NCI-H2227 (cell line): ENCODE measurements at regions not wholly inside any gene's neighbourhood (a gene's known extent, or its start where the extent isn't known, plus 50 kb on each side); places are given as distances from the start of the nearest gene placed in this dataset.
"Not testable (repeated sequence)": the region's sequence is repeated elsewhere in the genome, so short reads cannot be mapped to it uniquely, and the experiment has no call there.

Experiments used
- DNase-seq: peaks from one replicate; lab custom pipeline; 2025; ENCODE audit not compliant: unreplicated experiment; lab: John Stamatoyannopoulos, UW

DNA sequence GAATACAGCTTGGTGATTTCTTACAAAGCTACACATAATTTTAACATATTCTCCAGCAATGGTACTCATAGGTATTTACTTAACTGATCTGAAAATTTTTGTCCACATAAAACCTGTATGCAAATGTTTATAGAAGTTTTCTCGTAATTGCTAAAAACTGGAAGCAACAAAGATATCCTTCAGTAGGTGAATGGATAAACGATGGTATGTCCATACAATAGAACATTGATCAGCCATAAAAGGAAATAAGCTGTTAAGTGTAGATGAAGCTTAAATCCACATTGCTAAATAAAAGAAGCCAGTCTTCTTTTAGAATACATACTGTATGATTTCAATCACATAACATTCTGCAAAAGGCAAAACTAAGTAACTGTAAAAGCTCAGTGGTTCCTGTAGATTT, 224.8 kb upstream of the DPYD start:
- DNase-seq = no peak

DNA sequence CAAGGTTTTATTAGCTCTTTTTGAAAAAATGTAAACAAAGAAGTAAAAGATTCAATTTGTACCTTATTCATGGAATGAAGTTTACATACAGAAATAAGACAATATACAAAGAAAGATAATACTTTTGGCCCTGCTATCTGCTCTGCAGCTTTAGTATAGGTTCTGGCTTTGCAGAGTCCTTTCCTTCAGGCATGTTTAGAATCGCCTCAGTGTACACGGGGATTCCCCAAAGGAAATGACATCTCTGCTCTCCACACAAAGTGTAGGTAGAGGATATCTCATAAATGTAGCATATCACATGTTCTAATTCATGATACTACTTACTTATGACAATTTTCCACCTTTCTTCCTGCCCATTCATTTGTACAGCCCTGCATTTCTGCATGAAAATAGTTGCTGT, 222.6 kb upstream of the DPYD start:
- DNase-seq = no peak

DNA sequence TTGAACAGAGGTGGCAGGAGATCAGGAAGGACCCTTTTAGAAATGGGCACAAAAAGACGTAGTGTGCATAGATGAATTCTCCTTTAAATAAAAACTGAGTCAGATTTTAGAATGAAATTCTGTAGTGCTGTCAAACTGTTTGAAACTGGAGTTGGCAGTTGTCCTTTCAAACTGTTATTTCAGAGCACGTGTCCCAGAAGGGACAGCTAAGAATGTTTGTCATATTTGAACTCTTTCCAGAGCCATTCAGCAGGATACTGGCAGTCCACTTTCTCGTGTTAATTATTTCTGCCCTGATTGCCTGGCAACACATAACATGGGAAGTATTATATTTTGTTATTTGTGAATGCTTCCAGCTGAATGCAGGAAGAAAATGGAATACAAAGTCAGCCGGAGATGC, 212.3 kb upstream of the DPYD start:
- no peak for DNase-seq

DNA sequence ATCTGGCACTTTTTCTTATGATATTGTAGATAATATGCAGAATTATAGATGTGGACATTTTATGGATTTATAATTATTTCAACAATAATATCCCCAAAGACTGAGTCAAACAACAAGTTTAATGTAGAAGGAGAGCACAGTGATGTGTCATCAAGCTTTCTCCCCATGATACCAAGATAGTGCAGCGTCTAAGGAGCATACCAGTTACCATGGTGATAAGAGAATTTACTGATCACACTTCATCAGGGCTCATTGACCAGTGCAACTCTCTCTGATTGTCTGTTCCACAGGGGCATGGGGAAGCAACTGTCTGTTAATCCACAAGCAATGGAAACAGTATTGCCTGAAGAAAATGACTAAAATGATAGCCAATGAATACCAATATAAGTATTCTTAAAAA, 209.6 kb upstream of the DPYD start:
- DNase-seq = peak; percentile 5

DNA sequence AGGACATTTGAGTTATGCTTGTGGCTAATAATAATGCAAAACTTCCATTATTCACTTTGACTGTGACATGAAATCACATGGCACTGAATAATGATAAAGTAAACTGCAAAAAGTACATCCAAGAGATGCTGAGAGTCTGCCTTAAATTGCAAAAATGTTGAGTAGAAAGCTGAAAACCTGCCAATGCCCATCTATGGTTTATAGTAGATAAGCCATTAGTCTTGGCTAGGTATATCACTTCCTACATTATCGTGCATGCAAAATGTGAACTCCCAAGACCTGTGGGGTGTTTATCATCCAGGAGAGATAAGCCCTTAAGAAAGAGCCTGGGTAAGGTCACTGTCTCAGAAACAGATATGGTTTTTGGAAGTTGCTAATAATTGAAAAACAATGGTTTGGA, 208.7 kb upstream of the DPYD start:
- DNase-seq = no peak

DNA sequence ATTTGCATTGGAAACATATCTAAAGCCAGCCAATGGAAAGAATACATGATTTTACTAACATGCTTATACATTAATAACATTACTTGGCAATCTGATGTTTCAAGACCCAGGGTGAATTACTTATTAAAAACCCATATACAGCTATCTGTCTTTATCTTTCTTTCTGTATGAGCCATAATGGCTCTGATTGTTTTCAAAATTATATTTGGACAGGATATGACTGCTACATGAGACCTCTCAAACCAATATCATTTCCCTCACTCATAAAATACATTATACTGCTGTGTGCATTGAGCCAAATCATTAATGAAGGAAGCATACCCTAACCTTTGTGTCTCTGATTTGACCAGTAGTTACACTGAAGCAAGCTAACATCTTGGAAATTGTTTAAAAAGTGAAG, 205.9 kb upstream of the DPYD start:
- DNase-seq = no peak

DNA sequence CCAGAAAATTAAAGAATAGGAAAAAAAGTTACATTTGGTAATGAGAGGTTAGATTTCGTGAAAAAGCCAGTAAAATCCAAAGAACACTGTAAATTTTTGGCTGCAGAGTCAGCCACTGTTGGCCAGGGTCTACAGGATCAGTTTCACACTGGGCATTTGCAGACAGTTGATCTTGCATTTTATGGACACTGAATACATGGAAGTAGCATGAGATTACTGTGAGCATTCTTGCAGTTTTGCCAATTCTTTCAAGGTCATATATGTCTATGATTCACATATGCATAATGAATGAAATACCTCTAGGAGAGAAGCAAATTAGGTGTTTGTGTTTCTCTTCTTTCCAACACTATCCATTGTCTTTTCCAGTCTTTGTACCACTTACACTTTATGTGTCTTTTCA, 200.8 kb upstream of the DPYD start:
- no peak for DNase-seq

DNA sequence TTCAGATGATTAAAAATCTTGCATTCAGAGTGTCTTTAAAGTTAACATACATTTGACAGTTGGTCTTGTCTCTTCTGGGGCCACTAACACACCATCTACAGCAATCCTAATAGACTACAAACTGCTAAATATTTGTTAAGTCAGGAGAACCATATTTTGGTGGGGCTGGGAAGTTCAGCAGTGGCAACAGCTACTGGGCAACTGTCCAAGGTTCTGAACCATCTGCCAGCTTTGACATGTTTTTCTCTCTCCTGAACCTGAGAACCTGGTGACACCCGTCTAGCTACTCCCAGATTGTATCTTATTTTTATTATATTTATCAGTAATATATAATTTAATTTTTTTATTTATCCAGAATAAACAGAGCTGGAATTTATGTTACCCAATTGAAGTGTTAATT, 199.0 kb upstream of the DPYD start:
- DNase-seq = no peak

DNA sequence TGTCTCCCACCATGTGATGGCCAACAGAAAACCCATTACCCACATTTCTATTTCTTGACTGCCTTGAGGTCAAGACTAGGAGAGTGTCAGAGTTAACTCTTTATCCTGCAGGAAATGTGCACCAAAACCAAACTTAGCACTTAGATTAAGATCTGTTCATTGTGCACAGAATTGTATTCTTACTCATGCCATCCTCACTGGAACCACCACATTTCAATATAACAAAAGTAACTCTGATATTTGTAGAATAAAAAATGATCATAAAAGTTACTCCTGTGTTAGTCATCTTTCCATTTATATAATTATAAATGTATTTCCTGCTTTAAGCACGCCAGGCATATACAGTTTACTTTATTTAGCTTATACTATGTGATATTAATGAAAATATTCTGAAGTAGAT, 193.0 kb upstream of the DPYD start:
- no peak for DNase-seq

DNA sequence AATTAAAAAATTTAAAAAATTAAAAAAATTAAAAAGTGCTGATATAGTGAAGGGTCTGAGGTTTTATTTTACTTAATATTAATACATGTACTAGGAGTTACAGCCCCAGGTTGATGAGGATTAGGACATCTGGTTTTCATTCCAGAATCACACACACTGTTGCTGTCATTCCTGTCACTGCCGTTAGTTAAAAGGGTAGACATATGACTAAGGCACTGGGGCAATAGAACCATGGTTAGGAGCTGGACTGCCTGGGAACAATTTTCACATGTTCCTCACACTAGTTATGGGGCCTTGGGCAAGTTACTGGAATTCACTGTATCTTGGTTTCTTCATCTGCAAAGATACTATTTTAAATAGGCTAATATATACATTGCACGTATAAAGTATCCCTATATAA, 191.8 kb upstream of the DPYD start:
- no peak for DNase-seq

DNA sequence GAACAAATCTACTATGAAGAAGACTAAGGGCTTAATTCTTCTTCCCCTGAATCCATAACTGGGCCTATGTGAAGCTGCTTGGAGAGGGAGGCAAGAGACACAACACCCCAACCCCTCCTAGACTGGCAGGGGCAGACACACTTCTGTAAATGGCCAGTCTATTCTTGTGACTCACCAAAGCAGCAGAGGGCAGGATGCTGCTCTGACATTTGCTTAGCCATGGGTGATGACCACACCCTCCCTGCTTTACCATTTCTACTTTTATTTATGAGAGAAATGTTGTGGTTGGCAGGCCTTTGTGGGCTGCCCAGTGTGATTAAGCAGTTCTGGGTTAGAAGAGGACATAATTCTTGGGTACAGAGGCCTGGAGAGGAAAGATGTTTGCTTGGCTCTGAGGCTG, 189.8 kb upstream of the DPYD start:
- DNase-seq = no peak

DNA sequence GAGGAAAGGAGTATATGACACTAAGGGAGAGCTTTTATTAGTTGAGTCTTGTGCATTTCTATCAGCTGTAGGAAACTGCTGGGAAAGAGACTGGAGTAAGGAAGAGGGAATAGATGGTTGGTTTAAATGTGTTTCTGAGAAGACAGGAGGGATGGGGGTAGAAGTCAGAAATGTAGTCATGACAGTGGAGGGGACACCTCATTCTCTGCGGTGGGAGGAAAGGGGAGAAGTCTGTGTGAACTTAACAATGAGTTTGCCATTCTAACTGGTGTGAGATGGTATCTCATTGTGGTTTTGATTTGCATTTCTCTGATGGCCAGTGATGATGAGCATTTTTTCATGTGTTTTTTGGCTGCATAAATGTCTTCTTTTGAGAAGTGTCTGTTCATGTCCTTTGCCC, 187.5 kb upstream of the DPYD start:
- not testable (repeated sequence) for DNase-seq

DNA sequence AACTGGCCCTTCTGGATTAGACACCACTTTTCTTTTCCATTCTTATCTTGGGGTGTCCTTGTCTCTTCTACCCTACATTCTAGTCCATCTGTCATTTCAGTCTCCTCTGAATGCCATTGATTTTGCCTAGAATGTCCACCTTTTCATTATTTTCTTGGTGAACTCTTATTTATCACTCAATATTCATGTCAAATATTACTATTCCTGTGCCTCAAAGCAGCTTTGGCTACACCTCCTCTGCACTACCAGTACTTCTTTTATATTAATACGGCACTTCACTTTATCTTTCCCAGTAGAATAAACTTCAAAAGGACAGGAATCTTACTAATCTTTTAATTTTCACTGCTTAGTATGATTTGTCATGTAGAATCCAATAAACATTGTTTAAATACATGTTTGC, 186.4 kb upstream of the DPYD start:
- DNase-seq = no peak

DNA sequence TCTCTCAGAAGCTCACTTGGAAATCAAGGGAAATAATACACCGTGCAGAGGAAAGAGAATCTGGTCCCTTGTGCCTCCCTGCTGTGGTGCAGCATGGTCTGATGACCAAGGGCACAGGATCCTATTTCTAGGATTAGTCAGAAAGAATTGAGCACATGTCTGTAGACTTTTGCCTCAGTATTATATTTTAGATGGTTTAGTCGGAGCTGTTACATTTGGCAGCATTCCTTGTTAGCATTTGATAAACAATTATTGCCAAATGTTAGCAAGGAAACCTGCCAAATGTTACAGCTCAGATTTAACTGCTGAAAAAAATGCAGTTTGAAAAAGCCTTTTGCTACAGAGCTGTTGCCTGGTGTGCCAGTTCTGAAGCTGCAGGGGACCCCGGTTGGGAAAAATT, 183.5 kb upstream of the DPYD start:
- DNase-seq = no peak

DNA sequence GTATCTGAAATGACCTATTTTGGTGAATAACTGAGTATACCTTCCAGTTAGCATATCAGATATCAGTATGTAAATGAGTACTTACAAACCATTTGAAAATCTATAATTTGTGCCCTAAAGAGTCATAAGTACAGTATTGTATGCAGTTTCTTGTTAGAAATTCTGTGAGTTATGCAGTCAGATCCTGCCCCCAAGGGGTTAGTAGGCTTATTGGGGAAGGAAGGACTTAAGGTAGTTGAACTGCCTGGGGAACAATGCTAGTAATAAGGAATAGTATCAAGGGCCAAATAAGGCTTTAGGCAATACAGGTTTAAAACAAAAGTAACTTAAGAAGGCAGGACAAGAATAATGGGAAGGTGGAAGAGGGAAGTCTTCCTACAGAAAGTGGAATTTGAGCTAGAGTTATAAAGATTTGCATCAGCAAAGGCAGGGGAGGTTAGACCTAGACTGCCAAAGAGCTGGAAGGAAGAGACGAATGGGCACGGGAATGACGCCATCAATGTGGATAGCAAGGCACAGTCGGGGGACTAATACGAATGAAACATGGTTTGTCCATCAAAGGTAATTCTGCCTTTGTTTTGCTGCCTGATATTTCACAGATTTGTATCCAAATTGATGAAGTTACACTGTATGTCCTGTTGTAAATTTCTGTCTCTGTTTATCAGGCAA, 182.9 kb upstream of the DPYD start:
- no peak for DNase-seq

DNA sequence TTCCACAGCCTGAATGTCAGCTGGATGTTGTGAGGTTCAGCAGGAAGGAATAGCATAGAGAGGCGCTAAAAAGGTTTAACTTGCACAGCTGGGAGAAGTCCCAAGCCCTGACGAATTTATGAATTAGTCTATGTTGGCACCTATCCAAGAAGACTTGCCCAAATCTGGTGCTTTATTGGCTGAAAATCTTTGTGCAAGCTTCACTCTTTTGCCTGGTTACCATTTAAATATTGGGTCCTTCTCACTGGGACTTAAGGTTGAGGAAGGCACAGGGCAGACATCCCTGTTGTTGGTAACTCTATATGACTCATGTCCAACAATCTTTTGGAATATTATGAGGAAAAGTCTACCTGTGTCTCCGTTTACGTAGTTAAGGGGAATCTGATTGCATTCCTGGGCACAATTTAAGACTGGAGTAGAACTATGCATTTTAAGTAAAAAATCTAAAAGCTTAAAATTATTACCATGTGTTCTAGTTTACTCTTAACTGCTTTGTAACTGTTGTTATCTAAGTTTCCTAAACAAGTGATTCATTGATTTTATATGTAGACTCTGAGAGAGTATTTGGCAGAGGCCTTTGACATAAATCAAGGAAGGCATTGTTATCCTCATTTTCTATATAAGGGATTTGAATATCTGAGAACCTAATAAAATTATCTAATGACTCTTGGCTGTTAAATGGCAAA, 181.7 kb upstream of the DPYD start:
- DNase-seq = no peak

DNA sequence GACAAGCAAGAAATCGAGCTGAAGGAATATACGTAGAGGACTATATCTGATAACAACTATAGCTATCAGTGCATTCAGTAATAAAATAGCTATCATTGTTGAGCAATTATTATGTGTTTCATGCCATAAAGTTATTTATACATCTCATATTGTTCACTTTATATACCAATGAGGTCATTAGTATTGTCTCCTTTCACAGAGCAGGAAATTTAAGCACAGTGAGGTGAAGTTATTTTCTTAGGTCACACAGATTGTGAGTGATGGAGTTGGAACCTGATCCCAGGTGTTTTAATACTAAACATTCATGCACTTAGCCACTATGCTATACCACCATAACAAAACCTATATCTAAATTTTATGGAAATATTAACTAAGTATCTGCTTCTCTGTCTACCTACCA, 180.5 kb upstream of the DPYD start:
- no peak for DNase-seq

DNA sequence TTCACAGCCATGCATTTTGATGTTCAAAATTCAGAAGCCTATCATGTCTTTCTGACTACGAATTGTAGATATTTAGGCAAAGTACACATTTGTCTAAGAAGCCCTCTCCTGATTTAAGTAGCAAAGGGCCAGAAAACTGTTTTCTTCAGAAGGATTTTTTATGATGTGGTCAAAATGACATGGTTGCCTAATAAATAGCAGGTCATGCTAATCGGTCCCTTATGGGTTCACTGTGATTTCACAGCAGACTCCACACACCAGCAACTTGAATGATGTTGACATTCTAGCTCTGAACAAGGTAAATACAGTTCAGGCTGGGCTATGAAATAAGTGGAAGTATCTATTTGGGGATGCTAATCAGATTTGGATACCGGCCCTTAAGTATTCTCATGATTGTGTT, 178.7 kb upstream of the DPYD start:
- no peak for DNase-seq

DNA sequence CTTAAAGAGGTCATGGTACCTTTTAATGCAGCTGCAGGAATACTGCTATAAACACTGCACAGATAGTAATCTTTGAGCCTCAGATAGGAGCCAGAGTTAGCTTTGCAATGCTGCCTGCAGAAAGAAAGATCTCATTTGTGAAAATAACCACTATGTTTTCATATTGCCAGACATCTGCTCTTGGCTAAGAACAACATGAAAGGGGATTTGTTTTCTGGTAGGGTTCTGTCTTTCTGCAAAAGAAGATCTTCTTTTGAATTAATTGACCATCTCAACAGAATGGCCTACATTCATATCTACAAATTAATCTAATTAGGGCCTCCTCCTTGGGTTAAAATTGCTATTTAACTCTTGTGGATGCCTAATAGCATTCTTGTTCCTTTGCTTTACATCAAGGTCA, 177.6 kb upstream of the DPYD start:
- DNase-seq = peak; percentile 19

DNA sequence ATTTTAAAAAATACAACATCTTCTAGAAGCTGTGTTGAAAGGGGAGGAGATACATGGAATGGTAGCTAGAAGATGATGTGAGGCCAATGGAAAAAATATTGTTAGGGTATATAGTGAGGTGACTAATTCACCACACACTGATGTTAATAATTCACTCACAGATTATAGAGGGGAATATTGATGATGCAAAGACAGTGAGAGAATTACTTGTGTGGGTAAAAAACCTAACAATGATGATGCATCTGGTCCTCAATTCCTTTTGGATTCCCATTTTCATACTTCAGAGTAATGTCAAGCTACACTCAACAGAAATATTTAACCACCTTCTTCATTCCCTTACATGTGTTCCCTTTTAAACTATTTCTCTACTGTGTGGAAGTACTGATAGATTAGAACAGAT, 169.5 kb upstream of the DPYD start:
- no peak for DNase-seq

DNA sequence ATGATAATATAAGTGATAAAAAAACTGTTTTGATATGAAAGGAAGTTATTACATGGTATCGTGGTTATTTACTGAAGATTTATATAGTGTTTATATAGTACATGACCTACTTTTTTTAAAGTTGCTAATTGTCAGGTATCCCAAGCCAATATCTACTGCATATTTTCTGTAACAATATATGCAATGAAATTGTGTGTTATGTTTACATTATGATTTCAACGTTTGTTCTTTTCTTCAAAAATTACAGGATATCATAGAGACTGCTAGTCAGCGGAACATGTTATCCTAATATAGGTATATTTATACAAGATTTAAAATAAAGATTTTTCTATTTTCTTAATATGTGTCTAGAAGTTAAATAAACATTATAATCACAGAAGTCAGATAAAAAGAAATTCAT, 167.5 kb upstream of the DPYD start:
- DNase-seq = no peak

DNA sequence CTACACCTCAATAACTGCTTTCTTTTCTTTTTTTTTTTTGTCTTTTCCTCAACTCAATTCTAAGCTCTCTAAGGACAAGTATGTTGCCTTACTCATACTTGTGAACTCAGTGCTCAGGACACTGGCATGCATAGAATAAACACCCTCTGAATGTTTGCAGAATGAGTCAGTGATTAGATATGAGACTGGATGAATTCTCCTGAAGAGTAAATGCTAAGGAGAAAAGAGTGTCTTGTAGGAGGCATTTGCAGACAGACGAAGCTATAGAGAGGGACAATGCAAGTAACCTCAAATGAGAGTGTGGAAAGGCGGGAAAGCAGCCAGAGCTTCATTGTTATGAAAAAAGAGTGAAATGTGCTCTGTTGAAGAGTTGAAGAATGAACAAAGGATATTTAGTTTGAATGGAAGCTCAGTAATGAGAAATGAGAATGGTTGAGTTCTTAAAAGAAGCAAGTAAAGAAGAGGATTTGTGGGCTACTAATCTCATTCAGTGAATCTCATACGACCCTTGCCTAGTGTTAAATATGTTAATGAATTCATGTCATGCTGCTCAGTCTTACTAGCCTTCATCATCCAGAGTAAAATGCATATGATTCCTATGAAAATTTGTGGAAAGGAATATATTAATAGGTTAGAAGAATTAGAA, 166.1 kb upstream of the DPYD start:
- DNase-seq = no peak

DNA sequence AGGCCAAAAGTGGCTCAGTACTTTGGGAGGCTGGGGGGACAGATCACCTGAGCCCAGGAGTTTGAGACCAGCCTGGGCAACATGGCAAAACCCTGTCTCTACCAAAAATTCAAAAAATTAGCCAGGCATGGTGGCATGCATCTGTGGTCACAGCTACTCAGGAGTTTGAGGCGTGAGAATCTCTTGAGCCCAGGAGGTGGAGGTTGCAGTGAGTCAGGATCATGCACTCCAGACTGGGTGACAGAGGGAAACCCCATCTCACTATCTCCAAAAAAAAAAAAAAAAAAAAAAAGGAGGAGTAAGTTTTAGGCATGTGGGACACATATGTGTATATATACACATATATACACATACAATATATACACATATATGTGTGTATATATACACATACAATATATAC, 165.3 kb upstream of the DPYD start:
- DNase-seq = no peak
